HCT116 (cell line): ENCODE measurements at regions not wholly inside any gene's neighbourhood (a gene's known extent, or its start where the extent isn't known, plus 50 kb on each side); places are given as distances from the start of the nearest gene placed in this dataset.

ENCODE experiments used
- ATAC-seq: fragments of 200-7000 bp; cut with Tn5 transposase; 2 replicates; pipeline ENCODE4 v1.9.1; 2020; ENCODE audit warnings: mild to moderate bottlenecking, moderate library complexity
- BruUV-seq: library from RNA; stranded (reverse); fragments of 400-500 nt; replicated peaks from 2 replicates; lab custom pipeline; 2021; lab: Mats Ljungman, UMichigan
- CTCF ChIA-PET: fragments of 300-600 bp; sonication (Branson Sonifier 250); formaldehyde crosslinking; loops from one replicate; lab custom pipeline; 2021; ENCODE audit warnings: antibody characterized with exemption; lab: Charles Lee
- POLR2A ChIA-PET: fragments of 300-600, 350-600 bp; sonication (Branson Sonifier 250); formaldehyde crosslinking; loops from one replicate; lab custom pipeline; 2021; ENCODE audit warnings: antibody characterized with exemption; lab: Charles Lee
- RAD21 ChIA-PET, 2 experiments: fragments of 300-600 bp; sonication (Branson Sonifier 250); formaldehyde crosslinking; loops; one replicate each; lab custom pipeline; 2023; ENCODE audit warnings: low total read pairs in 2 of 2; ENCODE audit not compliant: uncharacterized antibody in 2 of 2, unreplicated experiment in 2 of 2, low non-redundant PET in 1 of 2; lab: Charles Lee
- DNase-seq: peaks from one replicate; pipeline ENCODE4 v3.0.0-alpha.2; 2010; ENCODE audit warnings: low read depth, low spot score
- H2AFZ ChIP-seq: fragments of 200-600 bp; shearing (Covaris generic), sonication (generic); 2 replicates; pipeline ENCODE4 v1.6.1; 2017; ENCODE audit warnings: low read depth, mixed run types, mixed read lengths, antibody characterized with exemption, low read length; ENCODE audit not compliant: poor library complexity, severe bottlenecking
- H3K27ac ChIP-seq: 2 replicates; pipeline ENCODE4 v1.5.1; 2012; ENCODE audit warnings: low read depth, low read length
- H3K27me3 ChIP-seq: fragments of 200-600 bp; sonication (generic); 2 replicates; pipeline ENCODE4 v1.6.1; 2016; ENCODE audit warnings: mixed run types, low read length, mixed read lengths; ENCODE audit not compliant: insufficient read depth
- H3K36me3 ChIP-seq, 2 experiments: fragments of 200-500 bp in 1 of 2; fragments of 200-600 bp in 1 of 2; sonication (Bioruptor generic) in 1 of 2; sonication (generic) in 1 of 2; 2 replicates each; pipeline versions ENCODE4 v1.5.1 to v1.6.1; 2014 to 2016; ENCODE audit warnings: low read length in 2 of 2, inconsistent platforms in 1 of 2, mixed read lengths in 1 of 2, mixed run types in 1 of 2; ENCODE audit not compliant: insufficient read depth in 2 of 2, control insufficient read depth in 1 of 2
- H3K4me1 ChIP-seq, 2 experiments: fragments of 200-600 bp in 1 of 2; sonication (generic) in 1 of 2; 2 replicates each; pipeline versions ENCODE4 v1.5.1 to v1.6.1; 2012 to 2017; ENCODE audit warnings: low read length in 2 of 2, inconsistent platforms in 1 of 2, mild to moderate bottlenecking in 1 of 2, mixed read lengths in 1 of 2, mixed run types in 1 of 2, moderate library complexity in 1 of 2; ENCODE audit not compliant: insufficient read depth in 2 of 2, control insufficient read depth in 1 of 2
- H3K4me2 ChIP-seq: fragments of 200-600 bp; sonication (generic); 2 replicates; pipeline ENCODE4 v1.6.1; 2017; ENCODE audit warnings: mixed run types, low read length, mixed read lengths
- H3K4me3 ChIP-seq, 2 experiments: fragments of 200-600 bp in 1 of 2; sonication (generic) in 1 of 2; replicated peaks in 1 of 2; 2 replicates each; pipeline ENCODE4 v1.5.1; 2011 to 2016; ENCODE audit warnings: low read length in 2 of 2, control low read depth in 1 of 2, low read depth in 1 of 2, mild to moderate bottlenecking in 1 of 2, mixed read lengths in 1 of 2, mixed run types in 1 of 2
- H3K79me2 ChIP-seq: fragments of 200-600 bp; sonication (generic); 2 replicates; pipeline ENCODE4 v1.6.1; 2017; ENCODE audit warnings: mild to moderate bottlenecking, mixed run types, low read length, moderate library complexity, mixed read lengths; ENCODE audit not compliant: insufficient read depth
- H3K9ac ChIP-seq: fragments of 200-600 bp; sonication (generic); 2 replicates; pipeline ENCODE4 v1.6.1; 2016; ENCODE audit warnings: low read length, mixed read lengths
- H3K9me2 ChIP-seq: fragments of 200-600 bp; sonication (generic), shearing (Covaris generic); 2 replicates; pipeline ENCODE4 v1.6.1; 2017; ENCODE audit warnings: mixed run types, mild to moderate bottlenecking, moderate library complexity; ENCODE audit not compliant: insufficient read depth
- H3K9me3 ChIP-seq, 2 experiments: fragments of 200-500 bp in 1 of 2; fragments of 200-600 bp in 1 of 2; sonication (Bioruptor generic) in 1 of 2; sonication (generic) in 1 of 2; 2 replicates each; pipeline ENCODE4 v1.6.1; 2014 to 2017; ENCODE audit warnings: low read length in 2 of 2, mixed read lengths in 2 of 2, inconsistent platforms in 1 of 2, low read depth in 1 of 2, mild to moderate bottlenecking in 1 of 2, mixed run types in 1 of 2, moderate library complexity in 1 of 2; ENCODE audit not compliant: control insufficient read depth in 1 of 2, insufficient read depth in 1 of 2
- H4K20me1 ChIP-seq: fragments of 200-600 bp; sonication (generic), shearing (Covaris generic); 2 replicates; pipeline ENCODE4 v1.6.1; 2017; ENCODE audit warnings: mixed run types, mild to moderate bottlenecking, moderate library complexity; ENCODE audit not compliant: insufficient read depth
- CBX3 ChIP-seq: IDR thresholded peaks from 2 replicates; pipeline ENCODE4 v1.6.1; 2012; ENCODE audit warnings: low read depth
- CEBPB ChIP-seq: IDR thresholded peaks from 2 replicates; pipeline ENCODE4 v1.6.1; 2012; ENCODE audit warnings: low read depth
- ELF1 ChIP-seq: IDR thresholded peaks from 2 replicates; pipeline ENCODE4 v1.6.1; 2012; ENCODE audit warnings: low read depth, borderline replicate concordance
- EZH2 ChIP-seq: fragments of 200-600 bp; sonication (generic); IDR thresholded peaks from 2 replicates; pipeline ENCODE4 v1.6.1; 2017; ENCODE audit warnings: antibody characterized with exemption, mixed run types
- EZH2phosphoT487 ChIP-seq: fragments of 200-600 bp; IDR thresholded peaks from 2 replicates; pipeline ENCODE4 v1.6.1; 2018; ENCODE audit warnings: antibody characterized with exemption, borderline replicate concordance
- FOSL1 ChIP-seq: IDR thresholded peaks from 2 replicates; pipeline ENCODE4 v1.6.1; 2012; ENCODE audit warnings: low read depth
- JUND ChIP-seq: IDR thresholded peaks from 2 replicates; pipeline ENCODE4 v1.6.1; 2012
- MAX ChIP-seq: IDR thresholded peaks from 2 replicates; pipeline ENCODE4 v1.6.1; 2012
- POLR2AphosphoS5 ChIP-seq: IDR thresholded peaks from 2 replicates; pipeline ENCODE4 v1.6.1; 2011; ENCODE audit warnings: mild to moderate bottlenecking, low read depth, low read length, moderate library complexity
- REST ChIP-seq: IDR thresholded peaks from 2 replicates; pipeline ENCODE4 v1.6.1; 2012; ENCODE audit warnings: low read depth
- SP1 ChIP-seq: IDR thresholded peaks from 2 replicates; pipeline ENCODE4 v1.6.1; 2012; ENCODE audit warnings: low read depth
- SRF ChIP-seq: IDR thresholded peaks from 2 replicates; pipeline ENCODE4 v1.6.1; 2012; ENCODE audit warnings: low read depth
- YY1 ChIP-seq: IDR thresholded peaks from 2 replicates; pipeline ENCODE4 v1.6.1; 2011; ENCODE audit warnings: low read length, low read depth, moderate library complexity, mild to moderate bottlenecking; ENCODE audit not compliant: insufficient replicate concordance; ENCODE audit errors: extremely low read depth
- ZFX ChIP-seq: fragments of 450-650 bp; IDR thresholded peaks from 2 replicates; pipeline ENCODE4 v1.6.1; 2017
- intact Hi-C: fragments of 100-400 bp; cut with micrococcal nuclease; formaldehyde crosslinking; loops from 2 replicates; pipeline ENCODE4 v1.10.0; 2022
- TF ChIP-seq, protein P1 (sequence below): IDR thresholded peaks from 2 replicates; pipeline ENCODE4 v1.6.1; 2012

DNA sequence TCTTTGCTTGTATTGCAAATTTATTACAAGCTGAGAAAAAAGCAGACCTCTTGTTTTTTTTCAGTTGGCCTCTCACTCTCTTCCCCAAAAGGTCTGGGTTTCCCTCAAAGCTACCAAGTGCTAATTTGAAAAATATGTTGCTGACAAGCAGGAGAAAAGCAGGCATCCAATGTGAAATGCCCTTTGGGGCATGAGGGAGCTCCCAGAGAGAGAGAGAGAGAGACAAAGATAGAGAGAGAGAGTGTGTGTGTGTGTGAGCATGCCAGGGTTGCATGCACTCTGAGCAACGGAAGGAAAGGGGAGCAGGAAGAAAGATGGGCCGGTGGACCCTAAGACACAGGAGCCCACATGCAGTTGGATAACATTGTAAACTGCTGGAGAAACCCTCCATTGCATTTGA is 358.4 kb downstream of the TMEM38B start (continued):
- TF ChIP-seq REST = no peak
- TF ChIP-seq, all 23 proteins: peak for 0

DNA sequence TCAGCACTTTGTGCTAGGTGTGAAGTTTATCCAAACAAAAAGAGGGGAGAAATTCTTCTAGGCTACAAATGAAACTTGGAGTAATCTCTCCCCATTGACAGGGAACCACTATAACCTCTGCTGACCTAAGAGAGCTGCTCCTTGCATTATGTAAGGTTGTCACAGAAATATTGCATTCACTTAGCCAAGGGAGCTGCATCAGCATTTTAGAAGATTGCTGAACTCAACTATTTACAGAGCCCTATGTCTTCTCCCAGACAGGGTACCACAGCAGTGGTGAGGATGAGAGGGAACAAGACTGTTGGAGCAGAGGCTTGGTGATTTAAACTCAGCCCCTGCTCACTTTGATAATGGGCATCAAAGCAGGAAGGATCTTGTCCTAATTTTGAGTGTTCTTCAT is 362.0 kb downstream of the TMEM38B start:
- ATAC-seq (no peak), DNase-seq (no peak)
- intact Hi-C loops = no loop called here
- CTCF ChIA-PET = no interaction called here
- Histone ChIP-seq H3K36me3 (no peaks in the 10 kb centered on the region), H3K27ac (no peak overlapping the region), H3K9ac (no peak overlapping the region), H3K9me2 (no peaks in the 10 kb centered on the region), H3K4me1 (no peaks in the 10 kb centered on the region), H3K9me3 (no peaks in the 10 kb centered on the region), H3K4me2 (no peak overlapping the region), H2AFZ (no peak overlapping the region), H4K20me1 (no peaks in the 10 kb centered on the region), H3K27me3 (peaks cover 5% of the 10 kb centered on the region)
- POLR2A ChIA-PET = no interaction called here
- RAD21 ChIA-PET = no interaction called here
- TF ChIP-seq, protein P1, sequence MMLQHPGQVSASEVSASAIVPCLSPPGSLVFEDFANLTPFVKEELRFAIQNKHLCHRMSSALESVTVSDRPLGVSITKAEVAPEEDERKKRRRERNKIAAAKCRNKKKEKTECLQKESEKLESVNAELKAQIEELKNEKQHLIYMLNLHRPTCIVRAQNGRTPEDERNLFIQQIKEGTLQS = no peak
- TF ChIP-seq EZH2phosphoT487 = no peak
- no peak for TF ChIP-seq CBX3
- TF ChIP-seq ELF1 = no peak
- no peak for TF ChIP-seq EZH2
- TF ChIP-seq SRF = no peak
- no peak for TF ChIP-seq YY1
- TF ChIP-seq MAX = no peak
- no peak for TF ChIP-seq CEBPB
- no peak for TF ChIP-seq POLR2AphosphoS5
- TF ChIP-seq JUND = no peak
- TF ChIP-seq FOSL1 = no peak
- no peak for TF ChIP-seq ZFX
- no peak for TF ChIP-seq SP1
- TF ChIP-seq, all 23 proteins: peak for 0
- Histone ChIP-seq H3K79me2 (no peaks in the 10 kb centered on the region), H3K4me3 (no peak overlapping the region)
- no TSS peak for BruUV-seq
